Esophagus muscularis mucosa (tissue), 4 donors: ENCODE measurements at regions not wholly inside any gene's neighbourhood (a gene's known extent, or its start where the extent isn't known, plus 50 kb on each side); places are given as distances from the start of the nearest gene placed in this dataset.
A peak's percentile ranks its signal among the peaks of the same experiment; 100 is the strongest.

Experiments used
- DNase-seq: peaks from one replicate; pipeline ENCODE4 v3.0.0-alpha.2; 2017; ENCODE audit errors: extremely low spot score
- H3K27ac ChIP-seq, 4 donors: fragments of 200-600 bp; sonication (generic); replicated peaks in 1 of 4; 1 replicate in 3 of 4; 2 replicates in 1 of 4; pipeline ENCODE4 v1.5.1; 2016 to 2019; ENCODE audit warnings: mild to moderate bottlenecking in 1 of 4
- H3K27me3 ChIP-seq, 4 donors: fragments of 200-600 bp; sonication (generic); one replicate each; pipeline versions ENCODE4 v1.5.1 to v1.6.0; 2016 to 2019
- H3K36me3 ChIP-seq, 4 donors: fragments of 200-600 bp; sonication (generic); one replicate each; pipeline ENCODE4 v1.5.1; 2016 to 2019
- H3K4me1 ChIP-seq, 4 donors: fragments of 200-600 bp; sonication (generic); one replicate each; pipeline ENCODE4 v1.5.1; 2016 to 2019
- H3K4me3 ChIP-seq, 4 donors: fragments of 200-600 bp; sonication (generic); 1 replicate in 2 of 4; 2 replicates in 2 of 4; pipeline ENCODE4 v1.5.1; 2016 to 2019; ENCODE audit warnings: mild to moderate bottlenecking in 4 of 4, moderate library complexity in 1 of 4
- H3K9me3 ChIP-seq, 4 donors: fragments of 200-600 bp; sonication (generic); 1 replicate in 3 of 4; 2 replicates in 1 of 4; pipeline ENCODE4 v1.5.1; 2016 to 2019
- CTCF ChIP-seq, 3 experiments: fragments of 200-600 bp in 2 of 3; fragments of 450-650 bp in 1 of 3; sonication (generic) in 2 of 3; IDR thresholded peaks; one replicate each; pipeline ENCODE4 v1.5.1; 2017 to 2019; ENCODE audit warnings: antibody characterized with exemption in 3 of 3, mild to moderate bottlenecking in 2 of 3, moderate library complexity in 1 of 3
- EP300 ChIP-seq: sonication (generic); formaldehyde crosslinking; IDR thresholded peaks from one replicate; pipeline ENCODE4 v1.6.1; 2017; ENCODE audit warnings: antibody characterized with exemption
- POLR2A ChIP-seq: fragments of 450-650 bp; IDR thresholded peaks from one replicate; pipeline ENCODE4 v1.6.1; 2017; ENCODE audit warnings: antibody characterized with exemption, moderate library complexity, mild to moderate bottlenecking, low read depth
- POLR2AphosphoS5 ChIP-seq, 2 donors: sonication (generic); formaldehyde crosslinking; IDR thresholded peaks; one replicate each; pipeline ENCODE4 v1.6.1; 2017; ENCODE audit warnings: antibody characterized with exemption in 2 of 2
- WGBS: methylation state at CpG from one replicate; pipeline ENCODE4 v1.1.5; 2018; 5-methylcytosine and 5-hydroxymethylcytosine counted together
- intact Hi-C: fragments of 100-400 bp; cut with DNase I; formaldehyde crosslinking; loops from one replicate; pipeline ENCODE4 v1.15.1; 2023

GRCh38 chr11:11742486-11742885 is 99.3 kb upstream of the USP47 start:
- TF ChIP-seq EP300 (no peak), POLR2AphosphoS5 (IDR thresholded peaks at IDR 0.05) (no peak), POLR2A (no peak), CTCF (IDR thresholded peaks at IDR 0.05) (no peak)
- DNase-seq: peak; percentile 74
- 90% methylated on average over 5 of the region's 5 CpGs for WGBS
- no peaks in the 10 kb centered on the region for H3K4me1 ChIP-seq
- no peaks in the 10 kb centered on the region for H3K27me3 ChIP-seq
- no peak overlapping the region for H3K4me3 ChIP-seq
- H3K36me3 ChIP-seq: no peaks in the 10 kb centered on the region
- no peak overlapping the region for H3K27ac ChIP-seq
- H3K9me3 ChIP-seq: no peaks in the 10 kb centered on the region
- intact Hi-C loops: no loop called here

GRCh38 chr11:11740836-11741235 is 100.9 kb upstream of the USP47 start:
- TF ChIP-seq EP300: no peak
- no peak for TF ChIP-seq POLR2AphosphoS5 (IDR thresholded peaks at IDR 0.05)
- no peak for TF ChIP-seq POLR2A
- TF ChIP-seq CTCF (IDR thresholded peaks at IDR 0.05): no peak
- no peak overlapping the region for H3K27ac ChIP-seq
- H3K9me3 ChIP-seq: no peaks in the 10 kb centered on the region
- no peaks in the 10 kb centered on the region for H3K27me3 ChIP-seq
- no peaks in the 10 kb centered on the region for H3K36me3 ChIP-seq
- WGBS: 90% methylated on average over 1 of the region's 1 CpG
- H3K4me3 ChIP-seq: no peak overlapping the region
- peak; percentile 34 for DNase-seq
- H3K4me1 ChIP-seq: no peaks in the 10 kb centered on the region
- intact Hi-C loops: no loop called here

- Histone ChIP-seq H3K9me3 (no peaks in the 10 kb centered on the region), H3K27ac (no peak overlapping the region), H3K4me3 (no peak overlapping the region), H3K4me1 (no peaks in the 10 kb centered on the region), H3K27me3 (no peaks in the 10 kb centered on the region), H3K36me3 (no peaks in the 10 kb centered on the region)
- peak; percentile 60 for DNase-seq
- intact Hi-C loops: no loop called here
- TF ChIP-seq POLR2AphosphoS5 (IDR thresholded peaks at IDR 0.05): no peak
- TF ChIP-seq POLR2A: no peak
- no peak for TF ChIP-seq EP300
- WGBS: 100% methylated on average over 5 of the region's 6 CpGs
These were observed 101.6 kb upstream of the USP47 start for GRCh38 chr11:11740073-11740702.

GRCh38 chr11:11738370-11738769 is 103.4 kb upstream of the USP47 start:
- no peaks in the 10 kb centered on the region for H3K9me3 ChIP-seq
- TF ChIP-seq CTCF (IDR thresholded peaks at IDR 0.05): no peak
- no peak for TF ChIP-seq POLR2A
- no peak for TF ChIP-seq EP300
- TF ChIP-seq POLR2AphosphoS5 (IDR thresholded peaks at IDR 0.05): no peak
- intact Hi-C loops: no loop called here
- H3K4me1 ChIP-seq: no peaks in the 10 kb centered on the region
- DNase-seq: peak; percentile 64
- H3K36me3 ChIP-seq: no peaks in the 10 kb centered on the region
- no peak overlapping the region for H3K27ac ChIP-seq
- 96% methylated on average over 2 of the region's 2 CpGs for WGBS
- no peaks in the 10 kb centered on the region for H3K27me3 ChIP-seq
- H3K4me3 ChIP-seq: no peak overlapping the region

- Histone ChIP-seq H3K9me3 (no peaks in the 10 kb centered on the region), H3K4me1 (peaks cover 0 to 7% (median 4%) of the 10 kb centered on the region in 4 donors), H3K27ac (no peak overlapping the region), H3K36me3 (no peaks in the 10 kb centered on the region), H3K4me3 (no peak overlapping the region), H3K27me3 (no peaks in the 10 kb centered on the region)
- peak; percentile 68 for DNase-seq
- 82% methylated on average over 5 of the region's 5 CpGs for WGBS
- no peak for TF ChIP-seq CTCF (IDR thresholded peaks at IDR 0.05)
- TF ChIP-seq POLR2AphosphoS5 (IDR thresholded peaks at IDR 0.05): no peak
- no peak for TF ChIP-seq POLR2A
- TF ChIP-seq EP300: no peak
- intact Hi-C loops: no loop called here
These were observed 106.2 kb upstream of the USP47 start for GRCh38 chr11:11735586-11735985.
